Cardiac muscle cell (in vitro differentiated cells and primary cell): ENCODE measurements at regions not wholly inside any gene's neighbourhood (a gene's known extent, or its start where the extent isn't known, plus 50 kb on each side); places are given as distances from the start of the nearest gene placed in this dataset.

Experiments
- DNase-seq, 2 donors: peaks; one replicate each; pipeline versions ENCODE4 v3.0.0 to v3.0.0-alpha.2; 2010 to 2017; ENCODE audit warnings: low read depth in 1 of 2, low spot score in 1 of 2
- H3K27ac ChIP-seq: fragments of 200-600 bp; sonication (generic); 2 replicates; pipeline ENCODE4 v1.5.1; 2016
- H3K27me3 ChIP-seq: fragments of 200-600 bp; sonication (generic); 2 replicates; pipeline ENCODE4 v1.6.0; 2016; ENCODE audit warnings: control low read depth
- H3K36me3 ChIP-seq: fragments of 200-600 bp; sonication (generic); 2 replicates; pipeline ENCODE4 v1.5.1; 2016; ENCODE audit warnings: control low read depth
- H3K4me1 ChIP-seq: fragments of 200-600 bp; sonication (generic); 2 replicates; pipeline ENCODE4 v1.8.1; 2017; ENCODE audit warnings: low read depth, mild to moderate bottlenecking, mixed run types
- H3K4me3 ChIP-seq: fragments of 200-600 bp; sonication (generic); 2 replicates; pipeline ENCODE4 v1.5.1; 2016; ENCODE audit warnings: mild to moderate bottlenecking
- H3K9me3 ChIP-seq: fragments of 200-600 bp; sonication (generic); 2 replicates; pipeline ENCODE4 v1.5.1; 2017; ENCODE audit warnings: low read depth, mild to moderate bottlenecking, control low read depth
- CTCF ChIP-seq: IDR thresholded peaks from 2 replicates; pipeline ENCODE4 v1.5.1; 2012; ENCODE audit warnings: low read depth, mild to moderate bottlenecking, low read length

- Histone ChIP-seq H3K4me1 (peaks cover 4% of the 10 kb centered on the region), H3K36me3 (no peaks in the 10 kb centered on the region), H3K4me3 (no peak overlapping the region), H3K27me3 (no peaks in the 10 kb centered on the region), H3K9me3 (no peaks in the 10 kb centered on the region), H3K27ac (no peak overlapping the region)
- DNase-seq, result peak in 1 of 2 donors; percentile 47
- TF ChIP-seq CTCF, result no peak
These were observed 321.9 kb upstream of the PMFBP1 start for GRCh38 chr16:72493716-72494415.

- H3K36me3 ChIP-seq, result no peaks in the 10 kb centered on the region
- H3K4me1 ChIP-seq, result peaks cover 9% of the 10 kb centered on the region
- H3K27me3 ChIP-seq, result no peaks in the 10 kb centered on the region
- H3K4me3 ChIP-seq, result no peak overlapping the region
- H3K9me3 ChIP-seq, result no peaks in the 10 kb centered on the region
- TF ChIP-seq CTCF, result no peak
- DNase-seq, result no peak
- no peak overlapping the region for H3K27ac ChIP-seq
These were observed 315.3 kb upstream of the PMFBP1 start for GRCh38 chr16:72487283-72487682.

- DNase-seq, result no peak
- Histone ChIP-seq H3K4me3 (no peak overlapping the region), H3K27ac (no peak overlapping the region), H3K4me1 (peaks cover 2% of the 10 kb centered on the region), H3K27me3 (no peaks in the 10 kb centered on the region), H3K9me3 (no peaks in the 10 kb centered on the region), H3K36me3 (no peaks in the 10 kb centered on the region)
- TF ChIP-seq CTCF, result no peak
These were observed 310.7 kb upstream of the PMFBP1 start for GRCh38 chr16:72482695-72483094.

GRCh38 chr16:72481419-72481818, 309.5 kb upstream of the PMFBP1 start:
- Histone ChIP-seq H3K9me3 (no peaks in the 10 kb centered on the region), H3K27me3 (no peaks in the 10 kb centered on the region), H3K27ac (no peak overlapping the region), H3K4me1 (peaks cover under 1% of the 10 kb centered on the region), H3K4me3 (no peak overlapping the region), H3K36me3 (no peaks in the 10 kb centered on the region)
- peak in 1 of 2 donors; percentile 46 for DNase-seq
- TF ChIP-seq CTCF, result no peak

- peak in 1 of 2 donors; percentile 71 for DNase-seq
- H3K4me3 ChIP-seq, result no peak overlapping the region
- no peaks in the 10 kb centered on the region for H3K27me3 ChIP-seq
- H3K36me3 ChIP-seq, result no peaks in the 10 kb centered on the region
- no peaks in the 10 kb centered on the region for H3K9me3 ChIP-seq
- H3K4me1 ChIP-seq, result peaks cover 6% of the 10 kb centered on the region
- no peak overlapping the region for H3K27ac ChIP-seq
- TF ChIP-seq CTCF, result no peak
These were observed 309.0 kb upstream of the PMFBP1 start for GRCh38 chr16:72480911-72481310.
